GM18507 (cell line): ENCODE measurements at regions not wholly inside any gene's neighbourhood (a gene's known extent, or its start where the extent isn't known, plus 50 kb on each side); places are given as distances from the start of the nearest gene placed in this dataset.

Experiments used
- DNase-seq: peaks from one replicate; pipeline ENCODE4 v3.0.0; 2011; ENCODE audit warnings: low read depth; ENCODE audit not compliant: insufficient read length; ENCODE audit errors: extremely low spot score
- FAIRE-seq: peaks from 2 replicates; lab custom pipeline; 2011; peaks lifted over from hg19 to GRCh38; lab: Jason Lieb, UNC

GRCh38 chr6:153898360-153899059 lies 140.5 kb upstream of the OPRM1 start:
- FAIRE-seq, result no peak

GRCh38 chr6:153882411-153882810 lies 156.6 kb upstream of the OPRM1 start:
- FAIRE-seq, result no peak
- no peak for DNase-seq

More at GRCh38 chr6:153898360-153899059, 140.5 kb upstream of the OPRM1 start:
- DNase-seq, result no peak

GRCh38 chr6:153873541-153873940 lies 165.5 kb upstream of the OPRM1 start:
- FAIRE-seq (no peak), DNase-seq (no peak)

GRCh38 chr6:153872946-153873345 lies 166.1 kb upstream of the OPRM1 start:
- DNase-seq (no peak), FAIRE-seq (no peak)

GRCh38 chr6:153862927-153863326 lies 176.1 kb upstream of the OPRM1 start:
- no peak for DNase-seq
- no peak for FAIRE-seq

GRCh38 chr6:153862139-153862538 lies 176.9 kb upstream of the OPRM1 start:
- FAIRE-seq (no peak), DNase-seq (no peak)

GRCh38 chr6:153858529-153858928 lies 180.5 kb upstream of the OPRM1 start:
- no peak for DNase-seq
- FAIRE-seq, result no peak

- DNase-seq (no peak), FAIRE-seq (no peak)
These were observed 182.1 kb upstream of the OPRM1 start for GRCh38 chr6:153856929-153857376.

- FAIRE-seq (no peak), DNase-seq (no peak)
These were observed 186.6 kb upstream of the OPRM1 start for GRCh38 chr6:153852481-153852880.

- FAIRE-seq (no peak), DNase-seq (no peak)
These were observed 187.0 kb upstream of the OPRM1 start for GRCh38 chr6:153852034-153852433.

GRCh38 chr6:153849072-153849779 lies 189.8 kb upstream of the OPRM1 start:
- FAIRE-seq, result no peak
- no peak for DNase-seq

GRCh38 chr6:153843420-153843819 lies 195.6 kb upstream of the OPRM1 start:
- FAIRE-seq (no peak), DNase-seq (no peak)

GRCh38 chr6:153842491-153842890 lies 196.5 kb upstream of the OPRM1 start:
- FAIRE-seq (no peak), DNase-seq (no peak)

GRCh38 chr6:153840039-153840850 lies 198.8 kb upstream of the OPRM1 start:
- no peak for DNase-seq
- FAIRE-seq, result no peak

GRCh38 chr6:153832543-153832942 lies 206.5 kb upstream of the OPRM1 start:
- FAIRE-seq (no peak), DNase-seq (no peak)

GRCh38 chr6:153831350-153832078 lies 207.5 kb upstream of the OPRM1 start:
- FAIRE-seq (no peak), DNase-seq (no peak)

- FAIRE-seq, result no peak
- DNase-seq, result no peak
These were observed 221.9 kb upstream of the OPRM1 start for GRCh38 chr6:153817173-153817572.

- DNase-seq (no peak), FAIRE-seq (no peak)
These were observed 222.7 kb upstream of the OPRM1 start for GRCh38 chr6:153816366-153816765.

GRCh38 chr6:153814136-153814535 lies 224.9 kb upstream of the OPRM1 start:
- DNase-seq (no peak), FAIRE-seq (no peak)
